HG03520 (cell line): ENCODE measurements at regions not wholly inside any gene's neighbourhood (a gene's known extent, or its start where the extent isn't known, plus 50 kb on each side); places are given as distances from the start of the nearest gene placed in this dataset.

Source experiments
- ATAC-seq: cut with Tn5 transposase; IDR thresholded peaks from one replicate; pipeline ENCODE4 v1.9.1; 2021; ENCODE audit warnings: mild to moderate bottlenecking, moderate library complexity; ENCODE audit not compliant: unreplicated experiment

DNA sequence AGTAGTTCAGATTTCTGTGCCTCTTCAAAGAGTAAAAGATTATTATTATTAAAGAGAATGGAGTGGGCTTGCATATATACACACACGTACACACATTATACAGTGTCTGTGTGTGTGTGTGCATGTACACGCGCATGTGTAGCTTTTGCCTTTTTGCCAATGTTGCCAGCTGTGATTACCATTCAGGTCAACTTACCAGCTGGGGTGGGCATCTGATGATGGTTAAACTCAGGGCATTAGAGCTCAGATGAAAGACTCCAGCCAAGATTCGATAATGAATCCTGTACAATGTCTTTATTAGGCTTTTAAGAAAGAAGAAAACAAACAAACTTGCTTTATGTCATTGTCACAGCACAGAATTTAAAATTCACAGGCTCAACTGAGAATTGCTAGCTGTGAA, 296.5 kb upstream of the DMAC1 start:
- no peak for ATAC-seq

DNA sequence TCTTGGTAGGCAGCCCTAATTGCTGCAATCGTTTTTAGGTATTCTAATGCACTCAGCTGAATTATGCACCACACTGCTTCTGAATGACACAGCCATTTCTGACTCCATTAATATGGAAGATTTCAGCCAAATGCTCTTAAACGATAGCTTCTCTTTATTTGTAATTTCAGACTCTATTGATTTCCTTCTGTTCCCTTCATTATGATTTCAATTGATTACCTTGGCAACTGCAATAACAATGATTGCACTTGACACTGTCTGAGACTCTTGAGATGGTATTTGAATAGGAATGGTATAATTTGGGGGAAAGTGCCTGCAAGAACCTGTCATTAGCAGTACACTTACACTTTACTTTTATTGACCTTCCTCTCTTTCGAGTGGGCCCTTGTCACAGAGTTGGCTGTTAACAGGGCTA, 296.1 kb upstream of the DMAC1 start:
- ATAC-seq, result no peak

DNA sequence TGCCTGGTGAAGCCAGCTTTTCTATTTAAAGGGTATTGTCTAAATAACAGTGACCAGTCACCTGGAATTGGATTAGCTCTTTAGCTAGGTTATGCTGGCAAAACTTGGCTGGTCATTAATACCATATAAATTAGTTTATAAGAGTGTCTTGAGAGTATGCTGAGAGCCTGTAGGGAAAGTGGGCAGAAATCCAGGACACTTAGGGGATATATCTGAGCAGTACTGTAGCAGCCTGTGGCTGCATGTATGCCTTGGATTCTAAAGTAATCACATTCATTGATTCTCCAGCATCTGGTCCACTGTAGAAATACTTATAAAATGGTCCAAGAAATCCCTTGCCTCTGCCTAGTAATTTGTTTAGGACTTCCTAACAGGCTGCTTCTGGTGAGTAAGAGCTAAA, 288.9 kb upstream of the DMAC1 start:
- ATAC-seq, result no peak

DNA sequence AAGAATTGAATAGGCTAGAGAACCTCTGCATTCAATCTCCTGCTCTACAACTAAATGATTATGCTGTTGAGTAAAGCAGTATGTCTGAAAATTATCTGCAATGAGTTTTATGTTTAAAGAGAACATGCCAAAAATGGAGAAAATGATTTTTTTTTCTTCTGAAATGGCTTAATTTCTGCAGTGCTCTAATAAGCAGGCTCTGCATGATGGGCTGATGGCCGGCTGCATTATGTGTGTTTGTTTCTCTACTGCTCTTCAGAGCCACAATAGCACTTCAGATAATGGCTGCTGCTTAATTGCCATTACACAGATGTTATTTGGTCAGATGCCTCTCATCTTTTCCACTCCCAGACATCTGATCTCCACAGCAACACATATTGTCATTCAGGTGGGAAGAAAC, 286.4 kb upstream of the DMAC1 start:
- ATAC-seq, result no peak

DNA sequence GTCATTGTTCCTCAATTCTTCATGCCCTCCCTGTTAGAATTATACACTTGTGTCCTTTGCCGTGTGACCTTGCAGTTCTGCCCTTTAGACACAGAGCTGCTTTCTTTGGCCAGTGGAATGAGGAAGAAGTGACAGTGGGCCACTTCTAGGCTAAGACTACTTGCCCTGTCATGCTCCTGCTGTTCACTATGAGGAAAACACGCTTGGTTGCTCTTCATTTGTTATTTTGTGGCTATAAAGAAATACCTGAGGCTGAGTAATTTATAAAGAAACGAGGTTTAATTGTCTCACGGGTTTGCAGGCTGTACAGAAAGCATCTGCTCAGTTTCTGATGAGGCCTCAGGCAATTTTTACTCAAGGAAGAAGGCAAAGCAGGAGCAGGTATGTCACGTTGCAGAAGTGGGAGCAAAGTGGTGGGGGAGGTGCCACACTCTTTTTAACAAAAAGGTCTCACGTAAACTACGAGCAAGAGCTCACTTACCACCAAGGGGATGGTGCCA, 279.1 kb upstream of the DMAC1 start:
- ATAC-seq, result no peak

DNA sequence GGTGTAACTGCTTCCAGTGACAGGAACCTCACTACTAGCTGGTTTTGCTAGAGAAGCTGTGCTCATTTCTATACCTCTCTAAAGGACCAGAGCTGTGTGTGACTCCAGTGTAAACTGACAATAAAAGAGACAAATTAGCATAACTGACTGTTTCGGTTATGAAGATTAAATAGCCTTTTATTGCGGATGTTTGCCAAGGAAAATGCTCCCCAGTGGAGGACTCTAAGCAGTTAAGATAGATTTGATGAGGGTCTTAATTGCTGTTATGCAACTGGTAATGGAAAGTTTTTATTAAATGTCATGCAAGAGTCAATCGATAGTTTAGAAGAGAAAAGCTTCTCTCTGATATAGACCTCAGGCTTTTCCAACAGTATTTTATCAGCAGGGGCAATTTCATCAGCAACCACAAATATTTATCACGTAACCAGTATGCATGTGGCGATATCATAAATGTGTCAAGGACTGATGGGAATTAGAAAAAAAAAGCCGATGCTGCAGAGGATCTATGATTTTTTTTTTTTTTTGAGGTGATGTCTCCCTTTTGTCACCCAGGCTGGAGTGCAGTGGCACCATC, 275.2 kb upstream of the DMAC1 start:
- ATAC-seq, result no peak

DNA sequence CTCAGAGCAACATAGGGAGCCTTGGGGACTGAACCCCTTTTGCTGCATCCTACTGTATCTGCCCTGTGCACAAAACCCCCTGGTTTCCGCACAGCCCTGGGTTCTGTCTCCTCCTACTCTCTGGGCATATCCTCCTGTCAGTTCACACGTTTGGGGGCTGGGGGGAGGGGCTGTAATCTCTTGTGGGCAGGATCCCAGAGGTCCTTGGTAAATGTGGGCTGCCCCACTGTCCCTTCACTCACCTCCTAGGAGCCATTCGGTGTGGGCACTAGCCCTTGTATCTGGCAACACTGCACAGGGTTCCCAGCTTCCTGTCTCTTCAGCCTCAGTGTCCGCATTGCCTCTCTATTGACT, 271.8 kb upstream of the DMAC1 start:
- no peak for ATAC-seq

DNA sequence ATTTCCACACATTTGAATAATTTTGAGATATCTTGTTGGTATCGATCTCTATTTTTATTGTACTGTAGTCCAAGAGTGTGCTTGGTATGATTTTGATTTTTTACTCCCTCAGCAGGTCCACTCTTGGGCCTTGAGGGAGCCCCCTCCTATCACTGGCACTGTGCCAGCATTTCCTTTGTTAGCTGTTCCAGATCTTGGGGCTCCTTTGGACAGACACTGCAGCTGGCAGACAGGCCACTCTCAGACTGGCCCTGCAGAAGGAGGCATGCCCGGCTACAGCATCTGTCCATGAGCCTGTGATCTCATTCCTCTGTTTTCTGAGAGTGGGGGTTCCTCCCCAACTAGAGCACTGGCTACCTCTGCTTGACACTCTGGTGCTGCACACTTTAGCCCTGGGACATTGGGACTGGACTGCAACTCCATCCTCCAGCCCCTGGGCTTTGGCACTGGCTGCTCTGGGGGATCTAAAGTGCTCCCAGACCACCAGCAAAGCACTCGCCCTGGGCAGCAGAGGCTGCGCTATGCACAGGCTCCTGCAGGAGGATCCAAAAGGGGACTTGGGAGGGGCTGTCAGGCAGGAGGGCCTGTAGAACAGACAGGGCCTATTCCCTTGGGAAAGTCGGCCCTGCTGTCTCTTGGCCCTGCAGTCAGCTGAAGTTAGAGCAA, 271.3 kb upstream of the DMAC1 start:
- ATAC-seq, result no peak

DNA sequence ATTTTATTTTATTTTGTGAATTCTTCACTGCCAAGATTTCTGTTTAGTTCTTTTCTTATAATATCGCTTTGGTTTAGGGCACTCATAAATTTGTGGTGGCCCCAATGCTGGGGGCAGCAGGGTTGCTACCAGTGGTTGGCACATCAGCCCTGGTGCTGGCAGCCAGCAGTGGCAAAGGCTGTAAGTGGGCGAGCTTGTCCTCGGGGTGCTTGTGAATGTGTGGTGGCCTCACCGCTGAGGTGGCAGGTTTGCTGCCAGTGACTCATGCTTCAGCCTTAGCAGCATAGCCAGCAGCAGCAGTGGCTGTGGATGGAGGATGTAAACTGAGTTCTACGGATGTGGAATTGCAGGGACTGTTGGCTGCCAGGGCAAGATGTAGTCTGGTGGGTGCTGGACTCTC, 262.9 kb upstream of the DMAC1 start:
- no peak for ATAC-seq

DNA sequence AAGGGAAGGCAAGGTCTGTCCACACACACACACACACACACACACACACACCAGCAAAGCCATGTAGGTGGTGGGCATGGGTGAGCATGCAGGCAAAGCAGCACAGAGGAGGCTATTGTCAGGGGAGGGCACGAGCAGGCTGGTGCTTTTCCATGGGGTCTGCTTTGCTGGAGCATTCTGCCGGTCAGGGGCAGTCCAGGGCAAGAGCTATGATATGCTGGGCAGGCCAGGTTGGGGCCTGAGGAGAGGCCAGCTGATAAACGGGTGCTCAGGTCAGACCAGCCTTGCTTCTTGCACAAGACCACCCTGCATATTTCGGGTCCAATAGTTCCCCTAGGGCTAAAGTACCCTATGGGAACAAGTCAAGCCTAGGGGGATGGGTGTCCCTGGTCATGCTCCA, 253.9 kb upstream of the DMAC1 start:
- no peak for ATAC-seq

DNA sequence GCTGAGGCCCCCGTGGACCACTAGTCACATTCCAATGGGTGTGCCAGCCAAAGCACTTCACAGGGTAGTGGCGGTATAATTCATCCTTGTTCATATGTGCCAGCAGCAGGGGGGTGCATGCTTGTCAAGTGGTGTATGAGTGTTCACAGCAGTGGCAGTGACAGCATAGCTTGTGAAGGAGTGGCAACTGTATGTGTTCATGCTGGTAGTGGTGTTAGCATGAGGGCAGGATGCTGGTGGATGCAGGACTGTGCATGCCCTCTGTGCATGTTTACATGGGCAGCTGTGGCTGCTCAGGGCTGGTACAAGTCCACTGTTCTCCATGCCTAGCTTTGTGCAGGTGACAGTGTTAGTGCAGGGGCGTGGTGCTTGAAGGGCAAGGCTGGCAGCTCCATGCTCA, 253.4 kb upstream of the DMAC1 start:
- ATAC-seq, result no peak

DNA sequence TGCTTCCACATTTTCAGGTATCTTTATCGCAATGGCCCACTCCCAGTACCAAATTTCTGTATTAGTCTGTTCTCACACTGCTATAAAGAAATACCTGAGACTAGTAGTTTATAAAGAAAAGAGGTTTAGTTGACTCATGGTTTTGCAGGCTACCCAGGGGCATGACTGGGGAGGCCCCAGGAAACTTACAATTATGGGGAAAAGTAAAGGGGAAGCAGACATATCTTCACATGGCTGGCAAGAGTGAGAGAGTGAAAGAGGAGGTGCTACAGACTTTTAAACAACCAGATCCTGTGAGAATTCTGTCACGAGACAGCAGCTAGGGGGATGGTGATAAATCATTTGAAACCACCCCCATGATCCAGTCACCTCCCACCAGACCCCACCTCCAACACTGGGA, 238.2 kb upstream of the DMAC1 start:
- ATAC-seq, result no peak

DNA sequence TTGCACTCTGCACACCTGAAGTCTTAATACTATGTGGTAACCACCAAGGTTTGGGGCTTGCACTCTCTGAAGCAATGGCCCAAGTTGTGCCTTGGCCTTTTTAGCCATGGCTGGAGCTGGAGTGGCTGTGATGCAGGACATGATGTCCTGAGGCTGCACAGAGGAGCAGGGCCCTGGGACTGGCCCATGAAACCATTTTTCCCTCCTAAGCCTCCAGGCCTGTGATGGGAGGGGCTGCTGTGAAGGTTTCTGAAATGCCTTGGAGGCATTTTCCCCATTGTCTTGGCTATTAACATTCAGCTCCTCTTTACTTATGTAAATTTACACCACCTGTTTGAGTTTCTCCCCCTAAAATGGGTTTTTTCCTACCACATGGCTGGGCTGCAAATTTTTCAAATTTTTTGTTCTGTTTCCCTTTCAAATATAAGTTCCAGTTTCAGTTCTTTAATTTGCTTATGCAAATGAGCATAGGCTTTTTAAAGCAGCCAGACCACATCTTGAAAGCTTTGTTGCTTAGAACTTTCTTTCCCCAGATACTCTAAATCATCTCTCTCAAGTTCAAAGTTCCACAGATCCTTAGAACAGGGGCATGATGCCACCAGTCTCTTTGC, 237.4 kb upstream of the DMAC1 start:
- no peak for ATAC-seq

DNA sequence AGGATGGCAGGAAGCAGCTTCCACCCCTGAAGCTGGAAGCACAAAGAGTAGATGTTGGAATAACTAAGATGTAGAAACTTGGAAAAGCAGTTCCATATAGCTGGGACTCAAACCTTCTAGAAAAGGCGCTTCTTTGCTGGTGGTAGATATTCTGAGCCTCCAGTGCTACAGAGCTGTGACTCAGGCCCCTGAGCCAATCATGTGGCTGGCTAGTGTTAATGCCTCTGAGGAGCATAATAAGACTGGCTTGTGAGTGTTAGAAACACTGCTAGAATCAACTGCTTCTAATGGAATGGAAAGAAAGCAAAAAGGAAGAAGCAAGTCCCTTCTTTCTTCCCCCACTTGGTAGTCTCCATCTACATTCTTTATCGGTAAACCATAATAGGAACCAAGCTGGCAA, 234.2 kb upstream of the DMAC1 start:
- ATAC-seq, result no peak

DNA sequence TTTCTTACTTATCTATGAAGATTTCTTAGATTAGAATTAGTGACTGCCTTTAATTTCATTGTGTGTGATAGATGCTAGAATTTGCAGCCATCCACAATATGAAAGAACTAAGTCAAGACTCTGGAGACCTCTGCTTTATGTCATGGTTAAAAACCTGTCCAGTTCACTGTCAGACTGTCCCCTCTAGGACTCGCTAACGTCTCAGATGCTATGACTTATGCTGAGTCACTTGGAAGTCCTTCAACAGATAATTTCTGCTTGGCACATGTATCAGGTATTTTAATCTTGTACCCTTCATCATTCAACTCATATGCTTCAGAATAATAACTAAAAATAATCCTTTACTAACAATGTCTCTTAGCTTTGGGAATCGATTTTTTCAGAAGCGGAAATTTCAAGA, 230.5 kb upstream of the DMAC1 start:
- no peak for ATAC-seq

DNA sequence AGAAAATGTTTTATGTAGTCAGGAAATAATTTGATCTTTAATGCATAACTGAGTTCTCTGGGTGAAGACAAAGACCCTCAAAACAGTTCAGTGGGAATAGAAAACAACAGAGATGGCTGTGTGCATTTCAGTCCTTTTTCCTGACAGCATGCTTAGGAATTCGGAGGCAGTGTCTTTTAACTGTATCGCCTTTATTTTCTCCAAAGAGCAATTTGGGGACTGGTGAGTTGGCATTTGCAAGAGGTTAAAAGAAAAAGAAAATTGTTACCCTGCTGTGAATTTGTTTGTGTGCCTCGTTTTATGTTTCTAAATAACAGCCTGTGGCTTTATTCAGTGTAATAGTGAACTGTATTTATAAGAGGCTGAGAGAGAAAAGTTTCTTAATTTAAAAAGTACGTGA, 227.8 kb upstream of the DMAC1 start:
- no peak for ATAC-seq

DNA sequence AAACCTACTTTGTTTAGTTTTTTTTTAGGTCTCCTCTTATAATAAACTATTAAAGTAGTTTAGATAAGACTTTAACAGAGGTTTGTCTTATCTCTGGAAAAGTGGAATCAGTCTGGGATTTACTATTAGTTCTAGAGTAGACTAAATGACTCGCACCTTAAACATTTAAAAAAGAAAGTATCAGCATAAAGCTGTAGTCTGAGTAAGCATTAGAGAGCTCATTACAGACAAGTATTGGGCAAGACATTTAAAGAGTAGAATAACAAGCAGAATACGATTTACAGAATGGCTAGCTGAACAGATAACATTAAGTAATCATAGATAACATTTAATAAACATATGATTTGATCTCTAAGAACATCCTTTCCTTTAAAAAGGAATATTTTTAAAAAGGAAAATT, 226.0 kb upstream of the DMAC1 start:
- ATAC-seq, result no peak

DNA sequence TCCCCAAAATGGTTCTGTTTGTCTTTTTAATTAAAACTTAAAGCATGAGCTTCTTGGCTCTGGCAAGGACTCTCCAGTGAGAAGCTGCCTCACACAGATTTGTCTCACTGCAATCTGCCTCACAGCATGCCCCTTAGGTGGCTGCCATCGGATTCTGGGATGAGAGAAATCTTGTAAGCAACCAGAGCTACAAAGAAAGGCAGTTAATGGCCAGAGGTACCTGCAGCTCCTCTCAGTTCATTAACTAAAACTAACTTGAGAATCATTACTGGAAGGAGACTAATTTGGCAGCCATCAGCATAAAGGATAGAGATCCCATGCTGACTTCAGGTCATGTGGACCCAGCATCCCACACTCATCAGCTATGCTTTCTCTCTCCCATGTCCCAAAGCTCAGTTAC, 220.6 kb upstream of the DMAC1 start:
- no peak for ATAC-seq

DNA sequence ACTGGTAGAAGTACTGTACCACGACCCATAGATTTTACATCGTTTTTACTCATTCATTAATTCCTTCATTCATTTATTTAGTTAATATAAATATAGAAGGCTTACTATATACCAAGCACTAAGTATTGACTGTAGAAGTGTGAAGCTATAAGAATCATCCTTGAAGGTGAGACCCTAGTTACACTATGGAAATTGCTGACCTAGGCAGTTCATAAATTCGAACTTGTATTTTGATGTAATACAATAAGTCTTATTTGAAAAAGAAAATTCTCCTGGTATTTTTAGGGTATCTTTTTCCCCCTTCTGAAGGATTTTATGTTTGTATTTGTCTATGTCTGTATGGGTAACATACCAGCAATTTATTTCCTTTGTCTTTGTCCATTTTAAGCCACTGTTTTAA, 220.1 kb upstream of the DMAC1 start:
- ATAC-seq, result no peak

DNA sequence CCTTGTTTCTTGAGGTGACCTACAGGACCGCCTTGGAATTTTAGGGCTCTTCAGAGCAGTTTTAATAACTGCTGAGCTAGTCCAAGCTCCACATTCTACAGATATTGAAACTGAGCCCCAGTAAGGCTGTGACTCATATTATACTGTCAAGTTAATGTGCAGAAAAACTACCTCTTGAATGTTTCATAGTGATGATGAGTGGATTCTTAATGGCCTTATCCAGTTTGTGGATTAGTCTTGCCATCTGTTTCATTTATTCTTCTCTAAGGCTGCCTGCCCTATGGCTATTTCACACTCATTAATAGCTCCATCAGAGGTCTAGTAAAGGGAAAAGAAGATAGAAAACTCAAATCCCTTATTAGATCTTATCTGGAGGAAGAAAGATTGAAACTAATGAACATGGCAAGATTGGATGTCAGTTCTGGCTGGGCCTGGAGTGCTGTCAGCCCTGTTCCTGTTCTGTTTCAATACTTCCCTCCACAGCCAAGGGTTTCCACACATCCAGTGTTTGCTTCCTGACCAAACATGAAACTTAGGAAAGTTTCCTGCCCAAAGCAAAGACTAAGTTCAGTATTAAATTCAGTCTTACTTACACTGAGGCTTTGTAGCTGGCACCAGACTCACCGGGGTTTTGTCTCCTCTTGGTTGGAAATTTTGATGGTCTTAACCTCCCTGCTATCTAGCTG, 215.6 kb upstream of the DMAC1 start:
- no peak for ATAC-seq

DNA sequence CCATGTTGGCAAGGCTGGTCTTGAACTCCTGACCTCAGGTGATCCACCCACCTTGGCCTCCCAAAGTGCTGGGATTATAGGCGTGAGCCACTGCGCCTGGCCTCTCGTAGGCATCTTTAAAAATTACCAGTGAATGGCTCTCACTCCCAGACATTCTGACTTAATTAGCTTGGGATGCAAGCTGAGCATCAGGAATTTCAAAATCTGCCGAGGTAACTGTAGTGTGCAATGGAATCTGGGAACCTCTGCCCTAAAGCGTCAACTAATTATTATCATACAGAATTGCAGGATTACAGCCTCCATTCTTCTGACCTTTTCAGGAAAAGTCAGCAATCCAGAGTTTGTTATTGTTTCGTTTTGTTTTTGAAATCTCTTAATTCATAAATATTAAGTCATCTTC, 213.4 kb upstream of the DMAC1 start:
- no peak for ATAC-seq

DNA sequence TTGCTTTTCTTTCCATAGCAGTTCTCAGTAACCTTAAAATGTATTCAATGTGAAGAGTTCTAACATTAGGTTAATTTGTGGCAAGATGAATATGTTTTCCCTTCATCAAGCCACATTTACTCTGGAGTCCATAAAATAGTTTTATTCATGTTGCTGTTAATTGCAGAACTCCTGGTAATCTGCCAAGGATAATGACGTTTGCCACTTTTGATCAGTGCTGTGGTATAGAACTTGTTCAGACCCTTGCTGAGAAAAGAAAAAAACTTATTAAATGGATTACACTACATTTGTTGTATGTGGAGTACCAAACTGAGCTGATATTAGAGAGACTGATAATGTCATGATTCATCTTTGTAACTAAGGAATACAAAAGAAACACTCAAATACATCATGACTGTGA, 212.4 kb upstream of the DMAC1 start:
- ATAC-seq, result no peak
